ENCODE measurements at regions not wholly inside any gene's neighbourhood (a gene's known extent, or its start where the extent isn't known, plus 50 kb on each side); places are given as distances from the start of the nearest gene placed in this dataset.

DNA sequence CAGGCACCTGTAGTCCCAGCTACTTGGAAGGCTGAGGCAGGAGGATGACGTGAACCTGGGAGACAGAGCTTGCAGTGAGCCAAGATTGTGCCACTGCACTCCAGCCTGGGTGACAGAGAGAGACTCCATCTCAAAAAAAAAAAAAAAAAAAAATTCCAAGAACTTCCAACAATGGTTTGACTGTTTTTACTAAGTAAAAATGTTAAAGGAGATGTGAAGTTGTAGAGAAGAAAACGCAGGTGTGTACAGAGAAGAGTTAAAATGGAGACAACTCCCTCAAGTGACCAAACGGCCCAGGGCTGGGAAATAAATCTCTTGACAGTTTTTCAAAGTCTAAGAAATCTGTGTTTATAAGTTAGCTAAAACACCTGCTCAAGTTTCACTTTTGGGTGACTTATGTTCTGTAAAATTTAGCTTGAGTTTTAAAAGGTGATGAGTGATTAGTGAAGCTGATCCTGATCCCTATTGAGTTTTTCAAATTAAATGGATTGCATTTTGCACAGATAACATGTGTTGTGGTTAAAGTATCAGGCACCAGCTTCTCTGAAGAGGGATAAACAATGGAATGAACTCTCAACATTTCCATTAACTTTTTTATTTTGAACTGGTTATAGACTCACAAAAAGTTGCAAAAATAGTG, 255.2 kb upstream of the CD180 start:
- no peaks in the 10 kb centered on the region for H3K27me3 ChIP-seq
- H3K4me2 ChIP-seq: no peak overlapping the region
- no peak overlapping the region for H3K4me3 ChIP-seq
- no peak for DNase-seq (ENCODE audit: low spot score)
- no peaks in the 10 kb centered on the region for H4K20me1 ChIP-seq (ENCODE audit: insufficient read depth, poor library complexity, severe bottlenecking)
- no peak overlapping the region for H3K27ac ChIP-seq
- WGBS (ENCODE audit: low lambda C conversion rate, missing lambda C conversion rate): 56% methylated on average over 3 of the region's 3 CpGs
- no peaks in the 10 kb centered on the region for H3K9me2 ChIP-seq (replicated peaks; ENCODE audit: insufficient read depth)
- no peaks in the 10 kb centered on the region for H3K36me3 ChIP-seq (replicated peaks; ENCODE audit: insufficient read depth, low read depth)
- no peak overlapping the region for H2AFZ ChIP-seq
- H3K4me1 ChIP-seq (ENCODE audit: insufficient read depth): peaks cover 19% of the 10 kb centered on the region
- TF ChIP-seq, protein P1, sequence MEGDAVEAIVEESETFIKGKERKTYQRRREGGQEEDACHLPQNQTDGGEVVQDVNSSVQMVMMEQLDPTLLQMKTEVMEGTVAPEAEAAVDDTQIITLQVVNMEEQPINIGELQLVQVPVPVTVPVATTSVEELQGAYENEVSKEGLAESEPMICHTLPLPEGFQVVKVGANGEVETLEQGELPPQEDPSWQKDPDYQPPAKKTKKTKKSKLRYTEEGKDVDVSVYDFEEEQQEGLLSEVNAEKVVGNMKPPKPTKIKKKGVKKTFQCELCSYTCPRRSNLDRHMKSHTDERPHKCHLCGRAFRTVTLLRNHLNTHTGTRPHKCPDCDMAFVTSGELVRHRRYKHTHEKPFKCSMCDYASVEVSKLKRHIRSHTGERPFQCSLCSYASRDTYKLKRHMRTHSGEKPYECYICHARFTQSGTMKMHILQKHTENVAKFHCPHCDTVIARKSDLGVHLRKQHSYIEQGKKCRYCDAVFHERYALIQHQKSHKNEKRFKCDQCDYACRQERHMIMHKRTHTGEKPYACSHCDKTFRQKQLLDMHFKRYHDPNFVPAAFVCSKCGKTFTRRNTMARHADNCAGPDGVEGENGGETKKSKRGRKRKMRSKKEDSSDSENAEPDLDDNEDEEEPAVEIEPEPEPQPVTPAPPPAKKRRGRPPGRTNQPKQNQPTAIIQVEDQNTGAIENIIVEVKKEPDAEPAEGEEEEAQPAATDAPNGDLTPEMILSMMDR (IDR thresholded peaks at IDR 0.05; ENCODE audit: poor library complexity): no peak
- TF ChIP-seq EZH2phosphoT487 (IDR thresholded peaks at IDR 0.05; ENCODE audit: low read depth, severe bottlenecking, unreplicated experiment): no peak
- no peak for TF ChIP-seq EZH2 (IDR thresholded peaks at IDR 0.05; ENCODE audit: borderline replicate concordance)
- no peaks in the 10 kb centered on the region for H3K9me3 ChIP-seq (ENCODE audit: low read depth)
- no peaks in the 10 kb centered on the region for H3K79me2 ChIP-seq

DNA sequence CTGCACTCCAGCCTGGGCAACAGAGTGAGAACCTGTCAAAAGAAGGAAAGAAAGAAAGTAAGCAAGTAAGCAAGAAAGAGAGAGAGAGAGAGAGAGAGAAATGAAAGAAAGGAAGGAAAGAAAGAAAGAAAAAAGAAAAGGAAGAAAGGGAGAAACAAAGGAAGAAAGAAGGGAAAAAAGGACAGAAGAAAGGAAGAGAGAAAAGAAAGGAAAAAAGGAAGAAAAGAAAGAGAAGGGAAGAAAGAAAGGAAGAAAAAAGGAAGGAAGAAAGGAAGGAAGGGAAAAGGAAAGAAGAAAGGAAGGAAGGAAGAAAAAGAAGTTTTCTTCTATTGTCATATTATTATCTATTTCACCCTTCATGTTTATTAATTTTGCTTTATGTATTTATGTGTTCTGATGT, 251.1 kb upstream of the CD180 start:
- Histone ChIP-seq H3K27ac (no peak overlapping the region), H3K4me3 (no peak overlapping the region), H3K4me1 (ENCODE audit: insufficient read depth) (peaks cover 13% of the 10 kb centered on the region), H4K20me1 (ENCODE audit: insufficient read depth, poor library complexity, severe bottlenecking) (no peaks in the 10 kb centered on the region), H3K9me3 (ENCODE audit: low read depth) (no peaks in the 10 kb centered on the region), H3K36me3 (replicated peaks; ENCODE audit: insufficient read depth, low read depth) (no peaks in the 10 kb centered on the region), H3K9me2 (replicated peaks; ENCODE audit: insufficient read depth) (no peaks in the 10 kb centered on the region), H3K4me2 (no peak overlapping the region), H3K27me3 (no peaks in the 10 kb centered on the region), H2AFZ (no peak overlapping the region), H3K79me2 (no peaks in the 10 kb centered on the region)
- DNase-seq (ENCODE audit: low spot score): no peak
- TF ChIP-seq, protein P1 (IDR thresholded peaks at IDR 0.05; ENCODE audit: poor library complexity): no peak
- TF ChIP-seq EZH2 (IDR thresholded peaks at IDR 0.05; ENCODE audit: borderline replicate concordance) (no peak), EZH2phosphoT487 (IDR thresholded peaks at IDR 0.05; ENCODE audit: low read depth, severe bottlenecking, unreplicated experiment) (no peak)

DNA sequence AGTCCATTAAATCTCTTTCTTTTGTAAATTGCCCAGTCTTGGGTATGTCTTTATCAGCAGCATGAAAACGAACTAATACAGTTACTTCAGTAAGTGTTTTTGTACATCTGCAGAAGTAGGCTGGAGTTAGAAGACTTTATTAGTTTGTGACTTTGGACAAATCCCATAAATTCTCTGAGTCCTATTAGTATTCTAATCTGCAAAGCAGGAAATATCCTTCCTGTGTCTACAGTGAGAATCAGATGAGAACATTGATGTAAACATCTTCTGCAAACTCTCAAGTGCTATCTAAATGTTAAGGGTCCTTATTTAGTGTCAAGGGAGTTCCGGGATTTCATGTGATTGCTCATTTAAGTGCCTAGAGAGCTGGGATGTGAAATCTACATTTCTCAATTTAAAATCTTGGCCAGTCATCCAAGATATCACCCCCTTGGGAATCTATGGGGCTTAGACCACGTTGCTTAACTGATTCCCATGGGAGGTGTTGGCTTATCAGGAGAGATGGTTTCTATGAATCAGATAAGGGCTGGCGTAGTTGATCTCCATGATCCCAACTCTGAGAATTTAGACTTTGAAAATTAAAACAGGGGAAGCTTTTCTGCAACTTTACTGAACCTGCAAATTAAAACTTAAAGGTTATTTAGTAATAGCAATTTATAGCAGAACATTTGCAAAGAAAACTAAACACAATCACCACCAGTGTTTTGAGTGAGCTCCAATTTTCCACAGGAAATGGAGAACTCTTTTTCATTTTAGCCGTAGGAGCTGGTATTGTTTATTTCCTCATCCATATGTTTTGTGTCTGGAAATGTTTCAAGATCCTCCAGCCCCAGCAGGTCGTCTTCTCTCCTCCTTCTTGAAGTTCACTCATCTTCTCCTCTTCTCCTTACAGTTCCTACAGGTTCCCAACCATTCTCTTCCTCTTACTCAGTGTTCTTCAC, 241.6 kb upstream of the CD180 start:
- Histone ChIP-seq H2AFZ (no peak overlapping the region), H3K4me1 (ENCODE audit: insufficient read depth) (peaks cover 10% of the 10 kb centered on the region), H3K79me2 (no peaks in the 10 kb centered on the region), H3K4me2 (no peak overlapping the region), H3K27me3 (no peaks in the 10 kb centered on the region), H4K20me1 (ENCODE audit: insufficient read depth, poor library complexity, severe bottlenecking) (no peaks in the 10 kb centered on the region), H3K36me3 (replicated peaks; ENCODE audit: insufficient read depth, low read depth) (no peaks in the 10 kb centered on the region), H3K4me3 (no peak overlapping the region), H3K9me2 (replicated peaks; ENCODE audit: insufficient read depth) (no peaks in the 10 kb centered on the region), H3K9me3 (ENCODE audit: low read depth) (no peaks in the 10 kb centered on the region), H3K27ac (peak overlapping the region; percentile 50)
- 53% methylated on average over 6 of the region's 6 CpGs for WGBS (ENCODE audit: low lambda C conversion rate, missing lambda C conversion rate)
- peak; percentile 8 for DNase-seq (ENCODE audit: low spot score)
- TF ChIP-seq, protein P1 (IDR thresholded peaks at IDR 0.05; ENCODE audit: poor library complexity): no peak
- TF ChIP-seq EZH2 (IDR thresholded peaks at IDR 0.05; ENCODE audit: borderline replicate concordance) (no peak), EZH2phosphoT487 (IDR thresholded peaks at IDR 0.05; ENCODE audit: low read depth, severe bottlenecking, unreplicated experiment) (no peak)

All from hepatocyte (in vitro differentiated cells).